ENCODE measurements at regions not wholly inside any gene's neighbourhood (a gene's known extent, or its start where the extent isn't known, plus 50 kb on each side); places are given as distances from the start of the nearest gene placed in this dataset.

DNA sequence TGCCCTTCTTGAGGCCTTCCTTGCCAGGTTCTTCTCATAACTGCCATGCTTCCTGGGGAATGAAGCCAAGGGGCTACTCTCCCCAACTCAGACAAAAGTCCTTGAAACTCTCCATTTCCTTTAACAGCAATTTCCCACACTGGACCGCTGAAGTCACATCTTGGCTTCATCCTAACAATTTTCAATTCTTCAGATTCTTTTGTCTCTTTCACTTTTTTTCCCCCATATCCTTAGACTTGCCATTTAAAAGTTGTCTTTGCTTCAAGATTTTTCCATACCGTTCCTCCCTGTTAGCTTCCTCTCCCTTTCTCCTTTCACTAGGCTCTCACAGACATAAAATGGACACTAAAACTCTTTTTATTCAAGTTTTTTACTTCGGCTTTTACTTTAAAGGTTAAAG lies 93.1 kb upstream of the ITGA1 start:
- no peak for DNase-seq (ENCODE audit: low spot score)
- TF ChIP-seq, protein P1, sequence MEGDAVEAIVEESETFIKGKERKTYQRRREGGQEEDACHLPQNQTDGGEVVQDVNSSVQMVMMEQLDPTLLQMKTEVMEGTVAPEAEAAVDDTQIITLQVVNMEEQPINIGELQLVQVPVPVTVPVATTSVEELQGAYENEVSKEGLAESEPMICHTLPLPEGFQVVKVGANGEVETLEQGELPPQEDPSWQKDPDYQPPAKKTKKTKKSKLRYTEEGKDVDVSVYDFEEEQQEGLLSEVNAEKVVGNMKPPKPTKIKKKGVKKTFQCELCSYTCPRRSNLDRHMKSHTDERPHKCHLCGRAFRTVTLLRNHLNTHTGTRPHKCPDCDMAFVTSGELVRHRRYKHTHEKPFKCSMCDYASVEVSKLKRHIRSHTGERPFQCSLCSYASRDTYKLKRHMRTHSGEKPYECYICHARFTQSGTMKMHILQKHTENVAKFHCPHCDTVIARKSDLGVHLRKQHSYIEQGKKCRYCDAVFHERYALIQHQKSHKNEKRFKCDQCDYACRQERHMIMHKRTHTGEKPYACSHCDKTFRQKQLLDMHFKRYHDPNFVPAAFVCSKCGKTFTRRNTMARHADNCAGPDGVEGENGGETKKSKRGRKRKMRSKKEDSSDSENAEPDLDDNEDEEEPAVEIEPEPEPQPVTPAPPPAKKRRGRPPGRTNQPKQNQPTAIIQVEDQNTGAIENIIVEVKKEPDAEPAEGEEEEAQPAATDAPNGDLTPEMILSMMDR (IDR thresholded peaks at IDR 0.05; ENCODE audit: borderline replicate concordance, control extremely low read depth, extremely low read depth, insufficient read depth, missing control alignments), result no peak
- in situ Hi-C loops (cut with MboI; ENCODE audit: low sequenced_read_pairs, unreplicated experiment), result loop anchor here (25.0 kb wide), 1 partner anchor 218 kb away; no protein-coding TSS in a partner anchor

DNA sequence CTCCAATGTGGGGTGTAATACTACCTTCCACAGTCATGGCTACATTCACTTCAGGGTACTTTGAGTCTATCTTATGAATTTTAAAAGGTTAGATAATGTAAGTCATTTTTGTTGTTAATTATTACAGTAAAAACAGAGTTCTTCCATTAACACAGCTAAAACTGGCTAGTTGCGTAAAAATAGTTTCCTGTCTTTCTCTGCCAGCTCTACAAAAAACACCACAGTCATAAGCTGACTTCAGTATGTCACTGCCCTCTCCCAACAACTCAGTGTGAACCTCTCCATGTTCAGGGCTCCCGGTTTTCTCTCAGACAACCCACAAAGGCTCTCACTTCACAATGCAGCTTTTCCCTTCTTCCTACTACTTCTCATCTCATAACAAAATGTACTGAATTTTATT lies 84.8 kb upstream of the ITGA1 start:
- DNase-seq (ENCODE audit: low spot score), result no peak
- TF ChIP-seq, protein P1 (IDR thresholded peaks at IDR 0.05; ENCODE audit: borderline replicate concordance, control extremely low read depth, extremely low read depth, insufficient read depth, missing control alignments), result no peak
- in situ Hi-C loops (cut with MboI; ENCODE audit: low sequenced_read_pairs, unreplicated experiment), result no loop called here

DNA sequence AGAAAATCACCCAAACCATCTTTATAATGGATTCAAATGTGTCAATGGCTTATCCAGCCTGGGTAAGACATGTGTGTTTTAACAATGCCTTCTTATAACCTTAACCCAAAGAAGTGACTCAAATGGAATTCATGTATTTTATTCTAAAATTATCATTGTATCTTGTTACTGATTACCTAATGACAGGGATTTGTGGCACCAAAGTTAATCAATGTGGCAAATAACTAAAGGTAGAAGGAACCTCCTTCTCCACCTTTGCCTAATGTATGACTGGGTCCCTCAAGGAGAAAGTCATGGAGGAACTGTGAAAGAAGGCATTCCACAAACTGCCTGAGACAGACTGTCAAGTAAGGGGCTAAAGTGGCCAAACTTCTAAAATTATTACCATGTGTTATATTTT lies 84.4 kb upstream of the ITGA1 start:
- in situ Hi-C loops (cut with MboI; ENCODE audit: low sequenced_read_pairs, unreplicated experiment), result no loop called here
- TF ChIP-seq, protein P1 (IDR thresholded peaks at IDR 0.05; ENCODE audit: borderline replicate concordance, control extremely low read depth, extremely low read depth, insufficient read depth, missing control alignments), result no peak
- no peak for DNase-seq (ENCODE audit: low spot score)

DNA sequence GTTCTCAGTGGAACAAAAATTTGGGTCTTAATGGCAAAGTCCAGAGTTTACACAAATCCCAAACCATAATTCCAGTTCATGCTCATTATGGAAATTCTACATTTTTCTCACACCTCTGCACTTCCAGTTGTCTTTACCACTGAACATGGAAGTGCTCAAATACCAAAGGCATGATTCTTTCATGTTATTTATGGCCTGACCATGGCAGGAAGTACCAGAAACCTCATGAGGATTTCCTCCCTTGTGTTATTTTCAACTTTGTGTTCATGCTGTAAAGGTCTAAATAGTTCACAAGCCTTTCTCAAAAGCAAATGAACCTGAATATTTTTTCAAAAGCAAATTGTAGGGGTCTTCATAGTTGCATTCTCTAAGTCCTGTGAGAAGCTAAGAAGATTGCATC lies 82.0 kb upstream of the ITGA1 start:
- DNase-seq (ENCODE audit: low spot score), result no peak
- TF ChIP-seq, protein P1 (IDR thresholded peaks at IDR 0.05; ENCODE audit: borderline replicate concordance, control extremely low read depth, extremely low read depth, insufficient read depth, missing control alignments), result no peak
- in situ Hi-C loops (cut with MboI; ENCODE audit: low sequenced_read_pairs, unreplicated experiment), result no loop called here

DNA sequence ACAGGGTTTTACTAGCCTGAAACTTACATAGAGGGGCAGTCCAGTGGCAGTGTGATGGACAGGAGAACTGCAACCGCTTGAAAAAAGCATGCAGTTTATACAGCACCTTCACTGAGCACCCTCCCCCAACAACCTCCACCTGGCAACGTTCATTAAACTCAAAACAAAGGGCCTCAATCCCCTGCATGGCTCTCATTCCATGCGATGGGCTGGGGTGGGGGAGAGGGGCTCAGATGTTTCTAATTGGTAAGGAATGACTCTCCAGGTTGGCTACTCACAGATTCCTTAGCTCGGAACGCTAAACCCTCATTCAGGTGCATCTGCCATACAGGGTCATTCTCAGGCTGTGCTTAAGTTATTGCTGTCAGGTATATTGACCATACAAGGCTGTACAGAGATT lies 80.9 kb upstream of the ITGA1 start:
- TF ChIP-seq, protein P1 (IDR thresholded peaks at IDR 0.05; ENCODE audit: borderline replicate concordance, control extremely low read depth, extremely low read depth, insufficient read depth, missing control alignments), result no peak
- DNase-seq (ENCODE audit: low spot score), result no peak
- in situ Hi-C loops (cut with MboI; ENCODE audit: low sequenced_read_pairs, unreplicated experiment), result no loop called here

DNA sequence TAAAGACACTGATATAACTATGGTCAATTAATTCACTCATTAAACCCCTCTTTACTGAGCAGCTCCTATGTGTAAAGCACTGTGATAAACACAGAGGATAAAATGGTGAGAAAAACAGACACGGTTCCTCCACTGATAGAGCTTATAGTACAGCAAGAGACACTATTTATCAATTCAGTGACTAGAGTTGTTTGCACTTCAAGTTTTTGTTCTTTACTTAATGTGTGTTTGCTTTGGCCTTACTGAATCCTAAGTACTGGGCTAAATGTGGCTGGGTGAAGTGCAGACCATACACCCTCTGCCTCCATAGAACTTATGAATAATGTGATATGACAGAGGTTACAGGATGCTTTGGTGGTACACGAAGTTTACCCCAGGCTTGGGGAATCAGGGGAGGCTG lies 80.1 kb upstream of the ITGA1 start:
- DNase-seq (ENCODE audit: low spot score), result no peak
- in situ Hi-C loops (cut with MboI; ENCODE audit: low sequenced_read_pairs, unreplicated experiment), result no loop called here
- TF ChIP-seq, protein P1 (IDR thresholded peaks at IDR 0.05; ENCODE audit: borderline replicate concordance, control extremely low read depth, extremely low read depth, insufficient read depth, missing control alignments), result no peak

DNA sequence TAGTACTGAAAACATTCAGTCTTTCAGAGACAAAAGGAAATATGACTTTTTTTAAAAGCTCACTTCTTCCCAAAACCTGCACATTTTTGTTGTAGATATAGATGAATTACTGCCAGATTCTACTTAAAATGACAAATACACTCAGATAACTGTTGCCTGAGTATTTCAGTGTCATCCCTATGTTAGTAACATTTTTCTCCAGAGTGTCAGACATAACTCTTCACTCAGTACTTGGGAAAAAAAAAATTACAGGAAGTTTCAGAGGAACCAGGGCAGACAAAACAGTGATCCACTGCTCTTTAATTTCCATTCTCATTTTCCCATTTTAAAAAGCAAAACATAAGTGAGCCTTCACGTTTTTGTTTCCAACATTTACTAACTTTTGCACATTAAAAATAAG lies 79.3 kb upstream of the ITGA1 start:
- no peak for DNase-seq (ENCODE audit: low spot score)
- TF ChIP-seq, protein P1 (IDR thresholded peaks at IDR 0.05; ENCODE audit: borderline replicate concordance, control extremely low read depth, extremely low read depth, insufficient read depth, missing control alignments), result no peak
- in situ Hi-C loops (cut with MboI; ENCODE audit: low sequenced_read_pairs, unreplicated experiment), result no loop called here
